ENCODE measurements at regions not wholly inside any gene's neighbourhood (a gene's known extent, or its start where the extent isn't known, plus 50 kb on each side); places are given as distances from the start of the nearest gene placed in this dataset.

GRCh38 chr7:85765698-85766298, 578.9 kb upstream of the SEMA3D start (continued):
- TF ChIP-seq ZBTB33 (IDR thresholded peaks at IDR 0.05; ENCODE audit: extremely low read depth, insufficient replicate concordance, low read length) (no peak), MAX (IDR thresholded peaks at IDR 0.05) (no peak), RAD21 (IDR thresholded peaks at IDR 0.05; ENCODE audit: low read depth) (no peak), SIN3A (IDR thresholded peaks at IDR 0.05; ENCODE audit: low read depth) (no peak), TCF7L2 (IDR thresholded peaks at IDR 0.05; ENCODE audit: borderline replicate concordance, extremely low read depth, insufficient read depth, insufficient read length) (no peak)

DNA sequence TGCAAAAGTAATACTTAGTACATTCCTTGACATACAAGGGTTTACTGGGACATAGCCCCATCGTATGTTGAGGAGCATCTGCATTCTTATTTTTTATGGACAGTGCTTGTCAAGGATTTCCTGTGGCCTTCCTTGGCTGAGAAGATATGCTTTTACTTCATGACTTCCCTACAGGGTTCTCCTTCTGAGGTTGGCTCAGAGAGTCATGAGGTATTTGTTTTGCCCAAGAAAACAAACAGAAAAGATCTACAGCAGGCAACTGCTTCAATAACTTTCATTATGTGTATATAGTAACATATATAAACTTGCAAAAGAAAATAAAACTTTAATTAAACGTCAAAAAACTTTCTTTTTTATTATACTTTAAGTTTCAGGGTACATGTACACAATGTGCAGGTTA, 577.2 kb upstream of the SEMA3D start:
- ChIA-PET RAD21 (ENCODE audit: low non-redundant PET in 1 of 2, low total read pairs in 2 of 2, uncharacterized antibody in 2 of 2, unreplicated experiment in 2 of 2) (no interaction called here), POLR2A (no interaction called here), CTCF (no interaction called here)
- Histone ChIP-seq H3K9me2 (ENCODE audit: insufficient read depth) (no peaks in the 10 kb centered on the region), H3K4me1 (ENCODE audit: control insufficient read depth in 1 of 2, insufficient read depth in 2 of 2, low read length in 2 of 2) (no peaks in the 10 kb centered on the region), H4K20me1 (ENCODE audit: insufficient read depth) (no peaks in the 10 kb centered on the region), H3K9me3 (ENCODE audit: control insufficient read depth in 1 of 2, insufficient read depth in 1 of 2, low read depth in 1 of 2, low read length in 2 of 2) (no peaks in the 10 kb centered on the region), H3K9ac (ENCODE audit: low read length) (no peak overlapping the region), H3K27ac (ENCODE audit: low read depth, low read length) (no peak overlapping the region), H3K4me3 (replicated peaks in 1 of 2; ENCODE audit: low read depth in 1 of 2, low read length in 2 of 2) (no peak overlapping the region), H3K79me2 (ENCODE audit: insufficient read depth, low read length) (no peaks in the 10 kb centered on the region), H3K4me2 (ENCODE audit: low read length) (no peak overlapping the region), H3K36me3 (ENCODE audit: control insufficient read depth in 1 of 2, insufficient read depth in 2 of 2, low read length in 2 of 2) (no peaks in the 10 kb centered on the region), H2AFZ (ENCODE audit: low read depth, low read length, poor library complexity, severe bottlenecking) (no peak overlapping the region), H3K27me3 (ENCODE audit: insufficient read depth, low read length) (no peaks in the 10 kb centered on the region)
- BruUV-seq (replicated peaks): no TSS peak
- intact Hi-C loops (cut with micrococcal nuclease): no loop called here
- no peak for DNase-seq (ENCODE audit: low read depth, low spot score)
- no peak for ATAC-seq
- TF ChIP-seq EZH2phosphoT487 (IDR thresholded peaks at IDR 0.05; ENCODE audit: borderline replicate concordance) (no peak), RAD21 (IDR thresholded peaks at IDR 0.05; ENCODE audit: low read depth) (no peak), REST (IDR thresholded peaks at IDR 0.05; ENCODE audit: low read depth) (no peak), YY1 (IDR thresholded peaks at IDR 0.05; ENCODE audit: extremely low read depth, insufficient replicate concordance, low read depth, low read length) (no peak), JUND (IDR thresholded peaks at IDR 0.05) (no peak), ZNF274 (IDR thresholded peaks at IDR 0.05; ENCODE audit: low read depth, low read length) (no peak), POLR2A (IDR thresholded peaks at IDR 0.05; ENCODE audit: borderline replicate concordance, extremely low read depth, insufficient read depth, insufficient read length) (no peak), FOSL1 (IDR thresholded peaks at IDR 0.05; ENCODE audit: low read depth) (no peak), CEBPB (IDR thresholded peaks at IDR 0.05; ENCODE audit: low read depth) (no peak), TCF7L2 (IDR thresholded peaks at IDR 0.05; ENCODE audit: borderline replicate concordance, extremely low read depth, insufficient read depth, insufficient read length) (no peak), ZFX (IDR thresholded peaks at IDR 0.05) (no peak), EGR1 (IDR thresholded peaks at IDR 0.05; ENCODE audit: low read depth) (no peak)
- TF ChIP-seq, protein P1, sequence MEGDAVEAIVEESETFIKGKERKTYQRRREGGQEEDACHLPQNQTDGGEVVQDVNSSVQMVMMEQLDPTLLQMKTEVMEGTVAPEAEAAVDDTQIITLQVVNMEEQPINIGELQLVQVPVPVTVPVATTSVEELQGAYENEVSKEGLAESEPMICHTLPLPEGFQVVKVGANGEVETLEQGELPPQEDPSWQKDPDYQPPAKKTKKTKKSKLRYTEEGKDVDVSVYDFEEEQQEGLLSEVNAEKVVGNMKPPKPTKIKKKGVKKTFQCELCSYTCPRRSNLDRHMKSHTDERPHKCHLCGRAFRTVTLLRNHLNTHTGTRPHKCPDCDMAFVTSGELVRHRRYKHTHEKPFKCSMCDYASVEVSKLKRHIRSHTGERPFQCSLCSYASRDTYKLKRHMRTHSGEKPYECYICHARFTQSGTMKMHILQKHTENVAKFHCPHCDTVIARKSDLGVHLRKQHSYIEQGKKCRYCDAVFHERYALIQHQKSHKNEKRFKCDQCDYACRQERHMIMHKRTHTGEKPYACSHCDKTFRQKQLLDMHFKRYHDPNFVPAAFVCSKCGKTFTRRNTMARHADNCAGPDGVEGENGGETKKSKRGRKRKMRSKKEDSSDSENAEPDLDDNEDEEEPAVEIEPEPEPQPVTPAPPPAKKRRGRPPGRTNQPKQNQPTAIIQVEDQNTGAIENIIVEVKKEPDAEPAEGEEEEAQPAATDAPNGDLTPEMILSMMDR (IDR thresholded peaks at IDR 0.05 in 2 of 3, conservative IDR thresholded peaks at IDR 0.05 in 1 of 3; ENCODE audit: borderline replicate concordance in 1 of 3, insufficient read depth in 1 of 3, low read depth in 2 of 3, low read length in 2 of 3): no peak
